Body of pancreas (tissue), 4 donors: ENCODE measurements at regions not wholly inside any gene's neighbourhood (a gene's known extent, or its start where the extent isn't known, plus 50 kb on each side); places are given as distances from the start of the nearest gene placed in this dataset.

Experiments used
- CTCF ChIP-seq, 7 experiments: fragments of 450-650 bp in 4 of 7; fragments of 200-600 bp in 3 of 7; sonication (generic) in 3 of 7; IDR thresholded peaks; one replicate each; pipeline ENCODE4 v1.5.1; 2016 to 2019; ENCODE audit warnings: antibody characterized with exemption in 7 of 7
- POLR2A ChIP-seq, 3 donors: fragments of 450-650 bp; IDR thresholded peaks; one replicate each; pipeline ENCODE4 v1.6.1; 2016; ENCODE audit warnings: antibody characterized with exemption in 3 of 3, mild to moderate bottlenecking in 2 of 3

DNA sequence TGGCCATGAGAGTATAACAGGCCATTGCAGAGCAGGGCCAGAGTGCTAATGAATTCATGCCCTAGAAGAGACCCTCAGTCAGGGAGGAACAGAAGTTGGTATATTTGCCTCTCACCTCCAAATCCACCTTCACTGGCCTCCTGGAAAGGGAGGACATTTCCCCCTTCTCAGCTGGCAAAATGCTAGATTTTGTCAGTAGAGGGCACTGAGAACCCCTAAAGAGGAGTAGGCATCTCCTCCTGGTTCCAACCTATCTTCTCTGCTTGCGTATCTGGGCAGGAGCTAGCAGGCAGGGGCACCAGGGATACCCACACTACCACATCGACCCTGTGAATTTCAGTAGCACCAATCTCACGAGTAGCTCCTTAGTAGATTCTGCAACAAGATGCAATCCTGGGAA, 79.8 kb upstream of the GHITM start:
- TF ChIP-seq POLR2A (IDR thresholded peaks at IDR 0.05) (no peak), CTCF (IDR thresholded peaks at IDR 0.05) (no peak)
